Iris pigment epithelial cell (primary cell): ENCODE measurements at regions not wholly inside any gene's neighbourhood (a gene's known extent, or its start where the extent isn't known, plus 50 kb on each side); places are given as distances from the start of the nearest gene placed in this dataset.

Experiments used
- DNase-seq: peaks from one replicate; pipeline ENCODE4 v3.0.0-alpha.2; 2011; ENCODE audit warnings: low read depth

GRCh38 chr3:13173186-13173585 lies 100.0 kb upstream of the IQSEC1 start:
- no peak for DNase-seq

DNA sequence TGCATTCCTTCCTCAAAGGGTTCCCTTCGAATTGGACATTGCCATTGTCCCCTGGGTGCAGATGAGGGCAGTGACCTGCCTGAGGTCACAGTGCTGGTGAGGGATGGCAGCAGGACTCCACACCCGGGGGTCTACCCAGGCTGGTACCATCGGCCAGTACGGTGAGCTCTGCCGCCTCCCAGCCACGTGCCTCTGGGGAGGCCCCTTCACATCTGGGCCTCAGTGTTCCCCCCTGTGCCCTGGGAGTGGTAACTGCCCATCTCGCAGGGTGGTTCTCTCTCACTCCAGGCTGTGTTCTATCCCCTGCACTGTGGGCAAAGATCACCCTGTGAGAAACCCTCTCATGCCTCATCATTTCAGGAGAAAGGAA lies 99.4 kb upstream of the IQSEC1 start:
- DNase-seq: no peak

GRCh38 chr3:13171704-13172643 lies 98.7 kb upstream of the IQSEC1 start:
- DNase-seq: no peak

- DNase-seq: no peak
Observed at GRCh38 chr3:13170317-13170716, 97.1 kb upstream of the IQSEC1 start.

DNA sequence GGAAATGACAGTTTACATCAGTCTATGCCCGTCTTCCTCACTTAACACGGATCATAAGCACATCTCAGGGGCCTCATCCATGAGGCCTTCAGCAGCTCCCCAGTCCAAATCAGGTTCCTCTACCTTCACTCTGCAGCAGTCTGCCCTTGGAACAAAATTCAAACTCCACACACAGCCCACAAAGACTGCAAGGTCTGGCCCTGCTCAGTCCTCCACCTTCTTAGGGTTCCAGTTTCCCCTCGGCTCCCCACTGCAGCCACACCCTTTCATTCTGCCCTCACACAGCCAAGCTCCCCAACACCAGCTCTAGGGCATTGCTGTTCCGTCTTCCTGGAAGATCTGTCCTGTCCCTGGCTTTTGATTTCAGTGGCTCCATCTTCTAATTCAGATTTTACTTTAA lies 95.2 kb upstream of the IQSEC1 start:
- no peak for DNase-seq

GRCh38 chr3:13167829-13168228 lies 94.6 kb upstream of the IQSEC1 start:
- DNase-seq: no peak

- DNase-seq: no peak
Observed at GRCh38 chr3:13167064-13167743, 94.0 kb upstream of the IQSEC1 start.

- DNase-seq: no peak
Observed at GRCh38 chr3:13166243-13167063, 93.2 kb upstream of the IQSEC1 start.

- no peak for DNase-seq
Observed at GRCh38 chr3:13165576-13165975, 92.3 kb upstream of the IQSEC1 start.

DNA sequence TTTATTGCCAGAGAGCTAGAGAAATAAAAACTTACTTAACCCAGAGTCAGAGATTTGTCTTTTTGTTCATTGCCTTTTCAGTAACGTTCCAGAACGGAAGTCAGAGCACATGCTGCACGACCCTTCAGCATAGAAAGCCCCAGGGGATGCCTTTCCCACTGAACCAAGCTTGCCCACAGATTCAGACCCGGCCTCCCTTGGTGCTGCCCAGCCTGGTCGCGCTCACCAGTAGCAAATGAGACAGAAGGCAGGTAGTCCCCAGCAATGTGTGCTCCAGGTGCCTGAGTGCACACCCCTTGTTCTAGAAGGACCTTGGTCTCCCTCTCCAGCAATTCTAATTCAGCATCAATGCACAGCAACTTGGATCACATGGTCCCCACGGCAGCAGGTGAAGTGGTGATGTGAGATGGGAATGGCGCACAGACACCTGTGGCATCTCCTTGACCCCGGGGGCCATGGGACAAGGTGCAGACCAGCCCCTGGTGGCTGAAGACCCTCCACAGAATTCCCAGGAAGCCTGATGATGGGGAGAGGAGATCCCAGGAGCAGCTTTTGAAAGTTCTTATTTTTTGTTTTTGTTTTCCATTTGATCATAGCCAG lies 91.8 kb upstream of the IQSEC1 start:
- no peak for DNase-seq

DNA sequence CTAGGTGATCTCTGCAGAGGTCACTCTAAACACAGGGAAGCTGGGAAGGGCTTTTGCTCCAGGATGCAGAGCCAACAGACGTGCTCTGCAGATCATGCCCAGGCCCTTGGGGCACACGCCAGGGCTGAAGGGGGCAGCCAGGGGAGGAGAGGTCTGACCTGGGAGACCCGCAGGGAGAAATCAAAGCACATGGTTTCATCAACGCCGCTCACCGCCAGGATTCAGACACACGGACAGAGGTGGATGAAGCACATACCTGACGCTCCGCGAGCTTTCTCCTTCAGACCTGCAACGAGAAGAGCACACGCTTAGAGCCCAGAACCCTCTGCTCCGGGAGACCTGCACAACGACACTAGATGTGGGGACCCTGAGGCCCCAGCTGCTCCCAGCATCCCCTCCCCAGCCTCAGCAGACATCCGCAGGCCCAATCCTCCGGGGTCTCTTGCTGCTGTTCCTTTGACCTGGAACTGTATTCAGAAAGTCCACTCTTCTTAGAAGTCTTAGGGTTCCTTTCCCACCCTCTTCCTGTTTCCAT lies 90.7 kb upstream of the IQSEC1 start:
- no peak for DNase-seq

DNA sequence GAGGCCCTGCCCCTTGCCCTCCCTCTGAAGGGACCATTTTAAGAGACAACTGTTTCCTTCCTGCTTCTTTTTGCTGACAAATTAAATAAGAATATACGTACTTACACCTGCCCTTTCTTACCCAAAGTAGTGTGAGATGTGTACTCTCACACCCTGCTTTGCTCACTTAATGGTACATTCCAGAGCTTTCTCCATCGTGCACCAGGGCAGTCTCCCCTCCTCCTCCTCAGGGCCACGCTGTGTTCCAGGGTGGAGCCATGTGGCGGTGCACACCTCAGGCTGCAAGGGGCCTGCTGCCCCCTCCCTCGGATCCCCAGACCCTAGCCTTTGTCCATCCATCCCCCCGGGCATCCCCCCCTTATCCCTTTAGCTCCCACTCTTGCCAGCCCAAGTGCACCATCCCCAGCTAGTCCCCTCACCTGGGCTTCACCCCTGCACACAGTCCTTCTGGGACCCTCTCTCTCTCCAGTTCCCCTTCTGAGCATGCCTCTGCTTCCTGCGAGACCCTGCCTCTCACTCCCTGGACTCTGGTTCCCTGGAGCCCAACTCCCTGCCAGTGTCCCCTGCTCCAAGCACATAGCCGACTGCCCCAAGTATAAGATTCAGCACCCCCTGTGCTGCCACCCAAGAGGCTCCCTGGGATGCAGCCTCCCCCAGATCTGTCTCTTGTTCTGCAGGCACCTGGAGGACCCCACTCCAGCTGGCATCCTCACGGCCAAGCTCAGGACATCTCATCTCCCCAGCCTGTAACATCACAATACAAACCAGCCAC lies 89.5 kb upstream of the IQSEC1 start:
- no peak for DNase-seq

- DNase-seq: no peak
Observed at GRCh38 chr3:13161771-13162535, 88.7 kb upstream of the IQSEC1 start.

- DNase-seq: no peak
Observed at GRCh38 chr3:13161021-13161759, 88.0 kb upstream of the IQSEC1 start.

DNA sequence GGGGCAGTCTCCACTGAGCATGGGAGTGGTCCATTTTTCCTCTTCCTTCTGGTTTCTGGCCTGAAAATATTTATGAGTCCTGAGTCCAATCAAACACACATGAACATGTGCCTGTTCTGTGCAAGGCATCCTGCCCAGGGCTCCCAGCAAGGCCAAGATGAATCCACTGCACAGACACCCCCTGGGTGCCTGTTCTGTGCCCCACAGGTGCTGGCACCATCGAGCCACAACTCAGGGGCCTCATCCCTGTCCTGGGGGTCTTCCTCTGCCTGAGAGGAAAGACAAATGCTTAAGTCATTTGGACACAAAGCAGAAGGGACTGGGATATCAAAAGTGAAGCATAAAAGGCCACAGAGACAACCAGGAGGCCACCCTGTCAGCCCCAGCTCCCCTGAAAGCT lies 87.4 kb upstream of the IQSEC1 start:
- DNase-seq: no peak

- DNase-seq: no peak
Observed at GRCh38 chr3:13159890-13160289, 86.7 kb upstream of the IQSEC1 start.

GRCh38 chr3:13158871-13159270 lies 85.6 kb upstream of the IQSEC1 start:
- DNase-seq: no peak

GRCh38 chr3:13158408-13158807 lies 85.2 kb upstream of the IQSEC1 start:
- no peak for DNase-seq

DNA sequence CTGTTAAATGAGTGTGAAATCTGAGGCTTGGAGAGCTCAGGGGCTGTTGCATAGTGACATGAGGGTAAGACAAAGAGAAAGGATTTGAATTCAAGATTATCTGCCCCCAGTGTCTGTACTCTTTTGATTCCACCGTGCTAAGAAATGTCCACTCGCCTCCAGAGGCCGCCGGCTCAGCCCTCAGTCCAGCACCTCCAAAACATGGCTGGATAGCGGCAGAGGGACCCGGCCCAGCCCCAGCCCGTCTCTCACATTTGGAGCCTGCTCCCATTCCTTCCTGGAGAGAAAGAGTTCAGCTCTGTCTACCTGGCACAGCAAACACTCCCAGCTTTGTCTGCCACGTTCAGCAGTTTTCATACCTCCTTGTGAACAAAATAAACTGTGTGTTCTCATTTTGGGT lies 84.8 kb upstream of the IQSEC1 start:
- no peak for DNase-seq
